ENCODE measurements at regions not wholly inside any gene's neighbourhood (a gene's known extent, or its start where the extent isn't known, plus 50 kb on each side); places are given as distances from the start of the nearest gene placed in this dataset.

DNA sequence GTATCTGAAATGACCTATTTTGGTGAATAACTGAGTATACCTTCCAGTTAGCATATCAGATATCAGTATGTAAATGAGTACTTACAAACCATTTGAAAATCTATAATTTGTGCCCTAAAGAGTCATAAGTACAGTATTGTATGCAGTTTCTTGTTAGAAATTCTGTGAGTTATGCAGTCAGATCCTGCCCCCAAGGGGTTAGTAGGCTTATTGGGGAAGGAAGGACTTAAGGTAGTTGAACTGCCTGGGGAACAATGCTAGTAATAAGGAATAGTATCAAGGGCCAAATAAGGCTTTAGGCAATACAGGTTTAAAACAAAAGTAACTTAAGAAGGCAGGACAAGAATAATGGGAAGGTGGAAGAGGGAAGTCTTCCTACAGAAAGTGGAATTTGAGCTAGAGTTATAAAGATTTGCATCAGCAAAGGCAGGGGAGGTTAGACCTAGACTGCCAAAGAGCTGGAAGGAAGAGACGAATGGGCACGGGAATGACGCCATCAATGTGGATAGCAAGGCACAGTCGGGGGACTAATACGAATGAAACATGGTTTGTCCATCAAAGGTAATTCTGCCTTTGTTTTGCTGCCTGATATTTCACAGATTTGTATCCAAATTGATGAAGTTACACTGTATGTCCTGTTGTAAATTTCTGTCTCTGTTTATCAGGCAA is 182.9 kb upstream of the DPYD start:
- no peak for DNase-seq

DNA sequence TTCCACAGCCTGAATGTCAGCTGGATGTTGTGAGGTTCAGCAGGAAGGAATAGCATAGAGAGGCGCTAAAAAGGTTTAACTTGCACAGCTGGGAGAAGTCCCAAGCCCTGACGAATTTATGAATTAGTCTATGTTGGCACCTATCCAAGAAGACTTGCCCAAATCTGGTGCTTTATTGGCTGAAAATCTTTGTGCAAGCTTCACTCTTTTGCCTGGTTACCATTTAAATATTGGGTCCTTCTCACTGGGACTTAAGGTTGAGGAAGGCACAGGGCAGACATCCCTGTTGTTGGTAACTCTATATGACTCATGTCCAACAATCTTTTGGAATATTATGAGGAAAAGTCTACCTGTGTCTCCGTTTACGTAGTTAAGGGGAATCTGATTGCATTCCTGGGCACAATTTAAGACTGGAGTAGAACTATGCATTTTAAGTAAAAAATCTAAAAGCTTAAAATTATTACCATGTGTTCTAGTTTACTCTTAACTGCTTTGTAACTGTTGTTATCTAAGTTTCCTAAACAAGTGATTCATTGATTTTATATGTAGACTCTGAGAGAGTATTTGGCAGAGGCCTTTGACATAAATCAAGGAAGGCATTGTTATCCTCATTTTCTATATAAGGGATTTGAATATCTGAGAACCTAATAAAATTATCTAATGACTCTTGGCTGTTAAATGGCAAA is 181.7 kb upstream of the DPYD start:
- no peak for DNase-seq

DNA sequence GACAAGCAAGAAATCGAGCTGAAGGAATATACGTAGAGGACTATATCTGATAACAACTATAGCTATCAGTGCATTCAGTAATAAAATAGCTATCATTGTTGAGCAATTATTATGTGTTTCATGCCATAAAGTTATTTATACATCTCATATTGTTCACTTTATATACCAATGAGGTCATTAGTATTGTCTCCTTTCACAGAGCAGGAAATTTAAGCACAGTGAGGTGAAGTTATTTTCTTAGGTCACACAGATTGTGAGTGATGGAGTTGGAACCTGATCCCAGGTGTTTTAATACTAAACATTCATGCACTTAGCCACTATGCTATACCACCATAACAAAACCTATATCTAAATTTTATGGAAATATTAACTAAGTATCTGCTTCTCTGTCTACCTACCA is 180.5 kb upstream of the DPYD start:
- DNase-seq, result no peak

DNA sequence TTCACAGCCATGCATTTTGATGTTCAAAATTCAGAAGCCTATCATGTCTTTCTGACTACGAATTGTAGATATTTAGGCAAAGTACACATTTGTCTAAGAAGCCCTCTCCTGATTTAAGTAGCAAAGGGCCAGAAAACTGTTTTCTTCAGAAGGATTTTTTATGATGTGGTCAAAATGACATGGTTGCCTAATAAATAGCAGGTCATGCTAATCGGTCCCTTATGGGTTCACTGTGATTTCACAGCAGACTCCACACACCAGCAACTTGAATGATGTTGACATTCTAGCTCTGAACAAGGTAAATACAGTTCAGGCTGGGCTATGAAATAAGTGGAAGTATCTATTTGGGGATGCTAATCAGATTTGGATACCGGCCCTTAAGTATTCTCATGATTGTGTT is 178.7 kb upstream of the DPYD start:
- no peak for DNase-seq

DNA sequence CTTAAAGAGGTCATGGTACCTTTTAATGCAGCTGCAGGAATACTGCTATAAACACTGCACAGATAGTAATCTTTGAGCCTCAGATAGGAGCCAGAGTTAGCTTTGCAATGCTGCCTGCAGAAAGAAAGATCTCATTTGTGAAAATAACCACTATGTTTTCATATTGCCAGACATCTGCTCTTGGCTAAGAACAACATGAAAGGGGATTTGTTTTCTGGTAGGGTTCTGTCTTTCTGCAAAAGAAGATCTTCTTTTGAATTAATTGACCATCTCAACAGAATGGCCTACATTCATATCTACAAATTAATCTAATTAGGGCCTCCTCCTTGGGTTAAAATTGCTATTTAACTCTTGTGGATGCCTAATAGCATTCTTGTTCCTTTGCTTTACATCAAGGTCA is 177.6 kb upstream of the DPYD start:
- no peak for DNase-seq

DNA sequence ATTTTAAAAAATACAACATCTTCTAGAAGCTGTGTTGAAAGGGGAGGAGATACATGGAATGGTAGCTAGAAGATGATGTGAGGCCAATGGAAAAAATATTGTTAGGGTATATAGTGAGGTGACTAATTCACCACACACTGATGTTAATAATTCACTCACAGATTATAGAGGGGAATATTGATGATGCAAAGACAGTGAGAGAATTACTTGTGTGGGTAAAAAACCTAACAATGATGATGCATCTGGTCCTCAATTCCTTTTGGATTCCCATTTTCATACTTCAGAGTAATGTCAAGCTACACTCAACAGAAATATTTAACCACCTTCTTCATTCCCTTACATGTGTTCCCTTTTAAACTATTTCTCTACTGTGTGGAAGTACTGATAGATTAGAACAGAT is 169.5 kb upstream of the DPYD start:
- no peak for DNase-seq

DNA sequence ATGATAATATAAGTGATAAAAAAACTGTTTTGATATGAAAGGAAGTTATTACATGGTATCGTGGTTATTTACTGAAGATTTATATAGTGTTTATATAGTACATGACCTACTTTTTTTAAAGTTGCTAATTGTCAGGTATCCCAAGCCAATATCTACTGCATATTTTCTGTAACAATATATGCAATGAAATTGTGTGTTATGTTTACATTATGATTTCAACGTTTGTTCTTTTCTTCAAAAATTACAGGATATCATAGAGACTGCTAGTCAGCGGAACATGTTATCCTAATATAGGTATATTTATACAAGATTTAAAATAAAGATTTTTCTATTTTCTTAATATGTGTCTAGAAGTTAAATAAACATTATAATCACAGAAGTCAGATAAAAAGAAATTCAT is 167.5 kb upstream of the DPYD start:
- no peak for DNase-seq

DNA sequence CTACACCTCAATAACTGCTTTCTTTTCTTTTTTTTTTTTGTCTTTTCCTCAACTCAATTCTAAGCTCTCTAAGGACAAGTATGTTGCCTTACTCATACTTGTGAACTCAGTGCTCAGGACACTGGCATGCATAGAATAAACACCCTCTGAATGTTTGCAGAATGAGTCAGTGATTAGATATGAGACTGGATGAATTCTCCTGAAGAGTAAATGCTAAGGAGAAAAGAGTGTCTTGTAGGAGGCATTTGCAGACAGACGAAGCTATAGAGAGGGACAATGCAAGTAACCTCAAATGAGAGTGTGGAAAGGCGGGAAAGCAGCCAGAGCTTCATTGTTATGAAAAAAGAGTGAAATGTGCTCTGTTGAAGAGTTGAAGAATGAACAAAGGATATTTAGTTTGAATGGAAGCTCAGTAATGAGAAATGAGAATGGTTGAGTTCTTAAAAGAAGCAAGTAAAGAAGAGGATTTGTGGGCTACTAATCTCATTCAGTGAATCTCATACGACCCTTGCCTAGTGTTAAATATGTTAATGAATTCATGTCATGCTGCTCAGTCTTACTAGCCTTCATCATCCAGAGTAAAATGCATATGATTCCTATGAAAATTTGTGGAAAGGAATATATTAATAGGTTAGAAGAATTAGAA is 166.1 kb upstream of the DPYD start:
- no peak for DNase-seq

DNA sequence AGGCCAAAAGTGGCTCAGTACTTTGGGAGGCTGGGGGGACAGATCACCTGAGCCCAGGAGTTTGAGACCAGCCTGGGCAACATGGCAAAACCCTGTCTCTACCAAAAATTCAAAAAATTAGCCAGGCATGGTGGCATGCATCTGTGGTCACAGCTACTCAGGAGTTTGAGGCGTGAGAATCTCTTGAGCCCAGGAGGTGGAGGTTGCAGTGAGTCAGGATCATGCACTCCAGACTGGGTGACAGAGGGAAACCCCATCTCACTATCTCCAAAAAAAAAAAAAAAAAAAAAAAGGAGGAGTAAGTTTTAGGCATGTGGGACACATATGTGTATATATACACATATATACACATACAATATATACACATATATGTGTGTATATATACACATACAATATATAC is 165.3 kb upstream of the DPYD start:
- DNase-seq, result no peak

DNA sequence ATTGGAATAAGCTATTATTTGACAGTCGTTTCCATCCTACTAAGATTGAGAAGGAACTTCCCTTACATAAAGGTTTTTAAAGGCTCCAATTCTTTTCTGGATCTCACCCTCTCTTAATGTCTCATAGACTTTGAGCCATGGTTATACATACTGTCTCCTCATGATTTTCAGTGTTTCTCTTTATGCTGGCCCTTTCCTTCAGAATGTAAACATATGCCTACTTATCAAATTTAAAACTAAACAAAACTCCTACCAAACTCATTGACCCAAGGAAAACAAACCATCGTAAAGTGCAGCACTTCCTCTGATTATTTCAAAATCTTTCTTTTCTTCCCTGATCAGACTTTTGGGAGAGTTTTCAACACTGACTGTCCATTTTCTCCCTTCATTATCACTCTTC is 163.4 kb upstream of the DPYD start:
- no peak for DNase-seq

DNA sequence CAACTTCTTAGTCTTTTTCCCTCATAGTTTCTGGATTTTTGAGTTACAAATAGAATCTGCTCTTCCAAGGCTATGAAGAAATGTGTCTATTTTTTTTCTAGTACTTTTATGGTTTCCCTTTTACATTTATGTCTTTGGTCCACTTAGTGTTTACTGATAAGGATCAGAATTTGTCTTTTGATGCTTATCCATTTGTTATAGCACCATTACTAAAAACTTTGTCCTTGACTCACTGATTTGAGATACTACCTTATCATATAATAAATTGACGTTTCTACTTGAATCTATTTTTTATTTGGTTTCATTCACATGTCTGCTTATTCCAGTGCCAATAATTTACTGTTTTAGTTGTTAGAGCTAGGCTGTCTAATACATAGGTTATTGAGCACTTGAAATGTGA is 161.1 kb upstream of the DPYD start:
- no peak for DNase-seq

DNA sequence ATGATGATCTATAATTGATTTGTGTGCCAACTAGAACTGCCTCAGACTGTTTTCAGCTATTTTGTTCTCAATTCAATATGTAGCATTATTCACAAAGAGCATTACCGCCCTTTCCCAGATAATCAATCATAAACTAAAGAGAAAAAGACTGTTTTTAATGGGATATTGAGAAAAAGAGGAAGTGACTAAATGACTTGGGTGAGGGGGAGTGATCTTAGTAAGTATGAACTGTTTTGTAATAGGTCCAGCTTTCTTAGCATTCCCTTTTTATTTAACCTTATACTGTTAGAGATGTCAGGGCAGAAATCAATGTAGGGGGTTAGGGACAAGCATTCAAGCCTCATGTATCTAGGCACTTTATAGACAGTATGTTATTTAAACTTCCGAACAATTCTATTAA is 157.8 kb upstream of the DPYD start:
- no peak for DNase-seq

DNA sequence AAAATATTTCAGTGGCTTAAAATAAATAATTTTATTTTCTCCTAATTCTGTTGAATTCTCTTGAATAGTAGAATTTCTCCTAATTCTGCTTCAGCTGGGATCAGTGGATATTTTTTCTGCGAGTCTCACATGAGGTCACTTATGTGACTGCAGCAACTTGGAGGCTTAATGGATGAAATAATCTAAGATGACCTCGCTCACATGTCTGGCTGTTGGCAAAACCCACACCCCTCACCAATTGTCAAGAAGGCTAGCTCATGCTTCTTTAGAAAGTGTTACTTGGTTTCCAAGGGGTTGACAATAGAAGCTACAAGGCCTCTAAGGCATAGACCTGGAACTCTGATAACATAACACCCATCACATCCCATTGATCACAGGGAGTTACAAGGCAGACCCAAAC is 156.9 kb upstream of the DPYD start:
- DNase-seq, result no peak

DNA sequence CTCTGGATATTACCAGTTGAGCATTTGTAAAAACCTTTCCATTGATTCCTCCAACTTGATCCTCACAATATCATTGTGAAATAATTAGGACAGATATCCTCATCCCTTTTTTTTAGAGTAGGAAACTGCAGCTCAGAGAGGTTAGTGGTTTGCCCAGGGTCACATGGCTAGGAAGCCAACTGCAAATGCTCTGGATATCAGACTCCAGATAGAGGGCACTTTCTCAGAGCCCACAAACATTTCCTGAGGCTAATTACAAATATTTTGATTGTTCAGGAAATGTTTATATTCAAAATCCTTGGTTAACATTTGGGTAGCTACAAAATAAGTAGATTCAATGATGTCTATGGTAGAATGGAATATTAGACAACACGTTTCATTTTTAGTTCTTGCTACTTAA is 154.8 kb upstream of the DPYD start:
- DNase-seq, result no peak

DNA sequence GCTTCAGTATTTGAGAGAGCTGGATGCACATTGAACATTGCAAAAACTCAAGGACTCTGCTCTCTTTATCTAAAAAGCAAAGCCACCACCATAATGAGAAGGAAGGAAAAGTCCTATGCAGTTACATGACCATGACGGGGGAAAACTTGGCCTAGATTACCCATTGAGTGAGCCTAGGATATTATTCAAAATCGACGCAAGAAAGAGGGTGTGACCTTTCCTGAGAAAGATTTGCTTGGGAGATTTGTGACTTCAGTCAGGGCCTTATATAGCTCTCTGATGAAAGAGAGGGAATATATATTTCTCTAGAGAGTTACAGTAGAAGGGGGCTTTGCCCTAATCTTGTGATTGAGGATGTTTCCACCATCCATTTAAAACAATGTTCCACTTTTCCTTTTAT is 153.0 kb upstream of the DPYD start:
- no peak for DNase-seq

DNA sequence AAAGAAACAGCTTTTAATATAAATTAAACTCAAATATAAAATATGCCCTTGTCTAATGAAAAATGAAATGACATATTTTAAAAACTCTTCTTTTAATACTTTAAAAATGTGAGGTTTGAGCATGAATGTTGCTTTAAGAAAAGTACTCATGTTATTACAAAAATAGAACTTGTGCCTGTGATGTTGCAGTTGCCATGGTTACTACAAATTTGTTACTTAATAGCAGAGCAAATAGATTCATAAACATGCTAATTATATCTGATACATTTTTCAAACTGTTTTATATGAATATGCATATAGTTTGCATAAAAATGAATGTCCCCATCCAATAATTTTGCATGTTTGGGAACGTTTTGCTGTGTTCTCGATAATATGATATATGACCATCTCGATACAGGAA is 152.3 kb upstream of the DPYD start:
- no peak for DNase-seq

DNA sequence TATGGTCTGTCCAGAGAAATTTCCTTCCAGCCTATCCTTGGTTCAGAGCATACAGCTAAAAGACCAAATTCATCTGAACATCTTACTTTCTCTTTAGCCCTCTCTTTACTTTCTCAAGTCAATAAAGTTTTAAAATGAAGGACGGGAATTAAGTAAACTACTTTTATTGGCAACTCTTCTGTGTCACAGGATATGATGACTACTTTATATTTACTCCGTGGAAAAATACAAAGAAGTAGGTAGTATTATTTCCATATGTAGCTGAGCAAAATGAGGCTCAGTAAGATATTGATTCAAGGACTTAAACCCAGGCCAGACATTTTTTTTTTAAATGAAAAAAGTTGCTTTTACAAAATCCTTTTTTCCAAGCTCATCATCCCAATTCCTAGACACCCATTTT is 151.2 kb upstream of the DPYD start:
- no peak for DNase-seq

DNA sequence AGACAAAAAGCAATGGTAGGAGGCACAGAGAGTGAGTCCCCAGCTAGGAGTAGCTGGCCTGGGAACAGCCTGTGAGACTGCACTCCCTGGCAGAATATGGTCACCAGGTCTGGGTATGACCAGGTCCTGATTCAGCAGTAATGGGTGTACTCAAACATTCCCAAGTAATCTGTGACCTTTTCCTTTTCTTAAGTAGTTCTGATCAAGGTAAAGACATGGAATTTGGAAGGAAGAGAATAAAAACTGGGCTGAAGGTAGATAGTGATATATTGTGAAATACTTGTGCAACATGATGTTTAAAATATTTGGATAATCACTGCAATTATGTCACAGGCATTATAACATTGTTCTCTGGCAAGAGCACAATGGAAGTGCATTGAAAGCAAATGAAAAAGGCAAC is 147.2 kb upstream of the DPYD start:
- no peak for DNase-seq

DNA sequence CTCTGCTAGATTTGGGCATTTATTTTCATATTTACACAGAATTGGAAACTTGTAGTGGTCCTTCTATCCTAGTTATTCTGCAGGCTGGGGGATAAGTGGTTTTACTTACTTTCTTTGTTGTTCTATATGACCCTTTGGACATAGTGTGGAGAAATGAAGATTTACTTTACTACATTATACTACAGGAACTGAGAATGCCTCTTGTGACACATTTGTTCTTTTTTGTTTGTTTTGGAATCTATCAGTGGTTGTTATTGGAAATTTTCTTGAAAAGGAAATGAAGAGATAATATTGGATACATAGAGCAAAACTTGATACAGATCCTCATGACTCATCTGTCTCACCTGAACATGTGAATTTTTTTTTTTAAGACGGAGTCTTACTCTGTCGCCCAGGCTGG is 146.1 kb upstream of the DPYD start:
- DNase-seq, result no peak

DNA sequence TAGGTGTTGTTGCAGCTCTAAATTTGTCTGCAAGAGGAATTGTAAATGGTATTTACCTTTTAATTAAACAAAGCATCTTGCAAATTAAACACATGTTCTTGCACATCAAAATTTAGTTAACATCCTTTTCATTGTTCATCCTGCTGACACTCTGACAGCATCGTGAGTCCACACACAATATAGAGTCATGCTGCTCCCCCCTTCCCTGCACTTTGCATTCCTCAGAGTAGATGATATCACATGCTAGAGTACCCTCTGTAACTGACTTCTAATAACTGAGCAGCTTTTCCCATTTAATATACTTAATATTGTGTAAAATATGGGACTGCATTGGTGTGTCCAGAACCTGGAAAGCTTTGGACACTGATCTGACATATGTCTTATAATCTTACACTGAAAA is 138.8 kb upstream of the DPYD start:
- DNase-seq, result no peak

DNA sequence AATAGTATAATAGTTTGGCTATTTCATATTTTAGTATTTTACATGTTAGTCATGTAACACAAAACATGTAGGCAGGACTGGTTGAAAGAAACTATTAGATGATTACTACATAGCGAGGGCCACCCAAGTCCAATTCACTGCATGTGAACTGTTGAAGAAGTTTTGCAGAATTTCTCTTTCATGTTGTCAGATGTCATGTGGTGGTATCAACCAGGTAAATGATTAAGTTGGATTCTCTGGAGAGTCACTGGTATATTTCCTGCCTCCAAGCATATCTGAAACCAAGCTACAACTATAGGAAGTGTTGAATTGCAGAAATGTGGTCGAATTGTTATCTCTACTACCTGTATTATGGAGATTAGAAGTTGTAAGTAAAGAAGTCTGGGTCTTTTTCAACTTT is 137.8 kb upstream of the DPYD start:
- no peak for DNase-seq

DNA sequence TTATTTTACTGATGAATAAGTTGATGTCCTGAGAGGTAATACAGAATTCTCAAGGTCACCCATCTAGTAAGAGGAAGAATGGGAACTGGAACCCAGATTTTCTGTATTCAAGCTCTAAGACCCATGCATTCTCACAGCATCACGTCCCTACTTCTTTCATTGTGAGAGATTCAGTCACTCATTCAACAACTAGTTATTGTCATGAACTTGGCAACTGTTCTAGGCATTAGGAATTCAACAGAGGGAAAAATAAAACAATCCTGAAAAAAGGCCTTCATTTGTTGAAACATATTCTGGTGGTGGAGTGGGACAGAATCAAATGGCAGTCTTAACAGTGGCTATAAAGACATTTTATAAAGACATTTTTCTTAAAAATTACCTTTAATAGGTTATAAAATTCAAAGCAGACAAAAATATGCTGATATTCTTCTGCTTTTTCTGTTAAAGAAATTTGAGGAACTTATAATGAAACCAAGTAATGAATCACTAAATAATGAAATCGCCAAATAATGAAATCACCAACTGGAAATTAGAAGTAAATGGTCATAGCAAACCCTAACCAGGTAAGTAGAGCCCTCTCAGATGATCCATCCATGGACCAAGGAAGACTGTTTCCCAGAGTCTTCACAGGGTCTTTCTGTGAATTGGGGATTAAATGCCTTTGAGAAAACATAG is 136.5 kb upstream of the DPYD start:
- no peak for DNase-seq

DNA sequence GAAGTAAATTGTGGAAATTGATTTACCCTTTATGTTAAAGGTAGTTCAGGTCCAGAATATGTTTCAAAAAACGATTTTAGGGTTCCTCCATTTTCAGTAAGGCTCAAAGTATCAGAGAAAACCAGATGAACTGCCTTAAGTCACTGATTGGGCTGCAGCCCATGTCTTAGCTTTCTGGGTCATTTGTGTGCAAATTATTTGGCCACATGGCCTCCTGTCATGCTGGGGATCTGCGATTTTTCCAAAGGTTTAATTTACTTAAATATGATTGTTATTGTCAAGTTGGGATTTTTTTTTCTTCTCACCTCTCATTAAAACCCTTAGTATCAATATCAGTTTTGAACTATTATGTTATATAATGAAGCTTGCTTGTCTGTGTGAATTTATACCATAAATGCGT is 135.9 kb upstream of the DPYD start:
- DNase-seq, result no peak

DNA sequence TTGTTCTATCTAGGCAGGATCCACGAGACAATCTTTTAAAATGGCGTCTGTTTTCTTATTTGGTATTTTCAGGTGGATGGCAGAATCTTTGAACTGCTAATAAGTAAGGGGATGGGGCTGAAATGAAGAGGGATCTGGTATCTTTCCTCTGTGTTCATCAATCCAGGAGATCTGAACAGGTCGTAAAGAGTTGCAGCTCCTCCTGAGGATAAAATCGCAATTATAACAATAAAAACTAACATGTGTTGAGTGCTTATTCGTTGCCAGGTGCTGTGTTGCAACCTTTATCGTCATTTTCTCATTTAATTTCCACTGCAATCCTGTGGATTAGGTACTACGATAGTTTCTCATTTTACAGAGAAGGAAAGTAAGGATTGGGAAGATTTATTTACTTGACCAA is 134.6 kb upstream of the DPYD start:
- no peak for DNase-seq

Data from CD4-positive, alpha-beta T cell treated with Interleukin-17A for 4 hours (primary cell).